Nephron (organoid): ENCODE measurements at regions not wholly inside any gene's neighbourhood (a gene's known extent, or its start where the extent isn't known, plus 50 kb on each side); places are given as distances from the start of the nearest gene placed in this dataset.
A peak's percentile ranks its signal among the peaks of the same experiment; 100 is the strongest.

Experiments used
- H3K27ac Mint-ChIP-seq, 3 experiments: 2 replicates each; pipeline ENCODE4 v1.8.0; 2020; ENCODE audit warnings: mixed read lengths in 3 of 3, mild to moderate bottlenecking in 2 of 3, moderate library complexity in 1 of 3
- H3K27me3 Mint-ChIP-seq: 2 replicates; pipeline ENCODE4 v1.8.0; 2021; ENCODE audit warnings: low read depth, mild to moderate bottlenecking, moderate library complexity, mixed read lengths
- H3K36me3 Mint-ChIP-seq: 2 replicates; pipeline ENCODE4 v1.8.0; 2020; ENCODE audit warnings: low read depth, mixed read lengths
- H3K4me1 Mint-ChIP-seq: 2 replicates; pipeline ENCODE4 v1.8.0; 2020; ENCODE audit warnings: mixed read lengths
- H3K4me3 Mint-ChIP-seq, 3 experiments: 2 replicates each; pipeline ENCODE4 v1.8.0; 2020; ENCODE audit warnings: mild to moderate bottlenecking in 3 of 3, mixed read lengths in 3 of 3, moderate library complexity in 2 of 3
- H3K9me3 Mint-ChIP-seq: 2 replicates; pipeline ENCODE4 v1.8.0; 2020; ENCODE audit warnings: mixed read lengths
- CTCF ChIP-seq, 3 experiments: fragments of 200-600 bp; sonication (generic); IDR thresholded peaks; one replicate each; pipeline ENCODE4 v1.5.0; 2021; ENCODE audit warnings: antibody characterized with exemption in 3 of 3; ENCODE audit not compliant: unreplicated experiment in 3 of 3

- no peak overlapping the region for H3K4me3 Mint-ChIP-seq
- H3K27me3 Mint-ChIP-seq: no peaks in the 10 kb centered on the region
- no peak for TF ChIP-seq CTCF (IDR thresholded peaks at IDR 0.05; ENCODE audit: unreplicated experiment in 3 of 3)
- H3K9me3 Mint-ChIP-seq: peaks cover 5% of the 10 kb centered on the region
- no peaks in the 10 kb centered on the region for H3K36me3 Mint-ChIP-seq
- H3K4me1 Mint-ChIP-seq: peaks cover 3% of the 10 kb centered on the region
- no peak overlapping the region for H3K27ac Mint-ChIP-seq
Measured at GRCh38 chr19:28961772-28962500, 251.0 kb downstream of the UQCRFS1 start.

- peaks cover 3% of the 10 kb centered on the region for H3K27me3 Mint-ChIP-seq
- no peak overlapping the region for H3K27ac Mint-ChIP-seq
- H3K4me3 Mint-ChIP-seq: no peak overlapping the region
- TF ChIP-seq CTCF (IDR thresholded peaks at IDR 0.05; ENCODE audit: unreplicated experiment in 3 of 3): no peak
- no peaks in the 10 kb centered on the region for H3K36me3 Mint-ChIP-seq
- no peaks in the 10 kb centered on the region for H3K4me1 Mint-ChIP-seq
- peaks cover 5% of the 10 kb centered on the region for H3K9me3 Mint-ChIP-seq
Measured at GRCh38 chr19:28960986-28961705, 251.8 kb downstream of the UQCRFS1 start.

- Mint-ChIP-seq H3K36me3 (no peaks in the 10 kb centered on the region), H3K4me1 (no peaks in the 10 kb centered on the region), H3K4me3 (no peak overlapping the region), H3K27me3 (peaks cover 3% of the 10 kb centered on the region), H3K27ac (no peak overlapping the region), H3K9me3 (peaks cover 5% of the 10 kb centered on the region)
- TF ChIP-seq CTCF (IDR thresholded peaks at IDR 0.05; ENCODE audit: unreplicated experiment in 3 of 3): no peak
Measured at GRCh38 chr19:28960586-28960985, 252.4 kb downstream of the UQCRFS1 start.

GRCh38 chr19:28956961-28957360 is 256.0 kb downstream of the UQCRFS1 start:
- no peaks in the 10 kb centered on the region for H3K4me1 Mint-ChIP-seq
- peaks cover 5% of the 10 kb centered on the region for H3K9me3 Mint-ChIP-seq
- peak overlapping the region; percentile 12 to 50 (median 19) for H3K27ac Mint-ChIP-seq
- H3K36me3 Mint-ChIP-seq: no peaks in the 10 kb centered on the region
- no peak for TF ChIP-seq CTCF (IDR thresholded peaks at IDR 0.05; ENCODE audit: unreplicated experiment in 3 of 3)
- no peak overlapping the region for H3K4me3 Mint-ChIP-seq
- peaks cover 3% of the 10 kb centered on the region for H3K27me3 Mint-ChIP-seq

- peaks cover 3% of the 10 kb centered on the region for H3K27me3 Mint-ChIP-seq
- no peaks in the 10 kb centered on the region for H3K4me1 Mint-ChIP-seq
- peaks cover 5% of the 10 kb centered on the region for H3K9me3 Mint-ChIP-seq
- H3K4me3 Mint-ChIP-seq: no peak overlapping the region
- TF ChIP-seq CTCF (IDR thresholded peaks at IDR 0.05; ENCODE audit: unreplicated experiment in 3 of 3): no peak
- no peaks in the 10 kb centered on the region for H3K36me3 Mint-ChIP-seq
- peak overlapping the region; percentile 12 to 30 (median 19) for H3K27ac Mint-ChIP-seq
Measured at GRCh38 chr19:28956421-28956820, 256.5 kb downstream of the UQCRFS1 start.
